ENCODE measurements at regions not wholly inside any gene's neighbourhood (a gene's known extent, or its start where the extent isn't known, plus 50 kb on each side); places are given as distances from the start of the nearest gene placed in this dataset.

DNA sequence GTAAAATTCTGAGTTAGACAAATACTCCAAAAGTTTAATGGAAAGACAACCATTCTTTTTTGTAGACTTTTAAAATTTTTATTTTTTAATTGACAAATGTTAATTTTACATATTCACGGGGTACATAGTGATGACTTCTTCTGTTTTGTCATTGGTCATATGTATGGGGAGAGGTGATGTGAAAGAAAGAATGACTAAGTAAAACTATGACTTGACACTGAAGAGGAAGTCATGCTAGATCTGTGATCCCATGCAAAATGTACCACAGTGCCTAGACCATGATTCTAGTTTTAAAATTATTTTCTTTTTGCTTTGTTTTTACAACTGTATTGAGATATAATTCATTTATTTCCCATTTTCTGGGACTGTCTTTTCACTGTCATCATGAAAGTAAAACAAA is 281.6 kb downstream of the MBNL1 start:
- DNase-seq (ENCODE audit: insufficient read length, low spot score, missing footprints), result no peak
- Histone ChIP-seq H3K27ac (ENCODE audit: low read depth, low read length) (no peak overlapping the region), H3K79me2 (ENCODE audit: insufficient read depth, low read length) (no peaks in the 10 kb centered on the region), H2AFZ (ENCODE audit: low read length) (no peak overlapping the region), H3K27me3 (ENCODE audit: insufficient read depth, low read length) (no peaks in the 10 kb centered on the region), H3K9me3 (ENCODE audit: low read depth, low read length) (no peaks in the 10 kb centered on the region), H3K4me1 (ENCODE audit: insufficient read depth, low read length) (peaks cover 3% of the 10 kb centered on the region), H3K4me3 (ENCODE audit: insufficient read depth, low read length) (no peak overlapping the region), H3K36me3 (ENCODE audit: insufficient read depth, low read length) (no peaks in the 10 kb centered on the region), H4K20me1 (ENCODE audit: insufficient read depth, low read length) (no peaks in the 10 kb centered on the region), H3K4me2 (ENCODE audit: insufficient read depth, low read length) (no peak overlapping the region)
- TF ChIP-seq, protein P1, sequence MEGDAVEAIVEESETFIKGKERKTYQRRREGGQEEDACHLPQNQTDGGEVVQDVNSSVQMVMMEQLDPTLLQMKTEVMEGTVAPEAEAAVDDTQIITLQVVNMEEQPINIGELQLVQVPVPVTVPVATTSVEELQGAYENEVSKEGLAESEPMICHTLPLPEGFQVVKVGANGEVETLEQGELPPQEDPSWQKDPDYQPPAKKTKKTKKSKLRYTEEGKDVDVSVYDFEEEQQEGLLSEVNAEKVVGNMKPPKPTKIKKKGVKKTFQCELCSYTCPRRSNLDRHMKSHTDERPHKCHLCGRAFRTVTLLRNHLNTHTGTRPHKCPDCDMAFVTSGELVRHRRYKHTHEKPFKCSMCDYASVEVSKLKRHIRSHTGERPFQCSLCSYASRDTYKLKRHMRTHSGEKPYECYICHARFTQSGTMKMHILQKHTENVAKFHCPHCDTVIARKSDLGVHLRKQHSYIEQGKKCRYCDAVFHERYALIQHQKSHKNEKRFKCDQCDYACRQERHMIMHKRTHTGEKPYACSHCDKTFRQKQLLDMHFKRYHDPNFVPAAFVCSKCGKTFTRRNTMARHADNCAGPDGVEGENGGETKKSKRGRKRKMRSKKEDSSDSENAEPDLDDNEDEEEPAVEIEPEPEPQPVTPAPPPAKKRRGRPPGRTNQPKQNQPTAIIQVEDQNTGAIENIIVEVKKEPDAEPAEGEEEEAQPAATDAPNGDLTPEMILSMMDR (IDR thresholded peaks at IDR 0.05; ENCODE audit: extremely low read depth, low read depth, low read length), result no peak

DNA sequence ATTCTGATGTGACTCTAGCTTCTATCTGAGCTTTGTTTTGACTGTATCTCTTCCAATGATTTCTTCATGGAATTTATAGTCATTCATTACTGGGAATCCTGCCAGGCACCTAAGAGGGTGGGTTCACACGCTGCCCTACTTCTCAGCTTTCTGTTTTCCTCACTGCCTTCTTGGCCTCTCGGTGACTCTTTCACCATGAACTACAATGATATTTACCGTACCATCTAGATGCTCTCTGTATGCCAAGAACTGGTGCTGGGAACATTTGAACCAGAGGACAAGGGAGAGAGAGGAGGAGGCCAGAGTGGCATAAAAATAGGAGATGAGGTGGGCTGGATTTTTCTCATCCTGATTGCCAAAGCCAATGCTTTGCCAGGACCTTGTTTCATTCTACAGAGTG is 280.0 kb upstream of the P2RY1 start:
- Histone ChIP-seq H3K4me3 (ENCODE audit: insufficient read depth, low read length) (no peak overlapping the region), H3K4me2 (ENCODE audit: insufficient read depth, low read length) (no peak overlapping the region), H3K27ac (ENCODE audit: low read depth, low read length) (no peak overlapping the region), H3K9me3 (ENCODE audit: low read depth, low read length) (peaks cover 2% of the 10 kb centered on the region), H4K20me1 (ENCODE audit: insufficient read depth, low read length) (no peaks in the 10 kb centered on the region), H3K79me2 (ENCODE audit: insufficient read depth, low read length) (no peaks in the 10 kb centered on the region), H2AFZ (ENCODE audit: low read length) (no peak overlapping the region), H3K27me3 (ENCODE audit: insufficient read depth, low read length) (no peaks in the 10 kb centered on the region), H3K36me3 (ENCODE audit: insufficient read depth, low read length) (no peaks in the 10 kb centered on the region), H3K4me1 (ENCODE audit: insufficient read depth, low read length) (peaks cover 7% of the 10 kb centered on the region)
- peak; percentile 47 for DNase-seq (ENCODE audit: insufficient read length, low spot score, missing footprints)
- TF ChIP-seq, protein P1 (IDR thresholded peaks at IDR 0.05; ENCODE audit: extremely low read depth, low read depth, low read length), result no peak

DNA sequence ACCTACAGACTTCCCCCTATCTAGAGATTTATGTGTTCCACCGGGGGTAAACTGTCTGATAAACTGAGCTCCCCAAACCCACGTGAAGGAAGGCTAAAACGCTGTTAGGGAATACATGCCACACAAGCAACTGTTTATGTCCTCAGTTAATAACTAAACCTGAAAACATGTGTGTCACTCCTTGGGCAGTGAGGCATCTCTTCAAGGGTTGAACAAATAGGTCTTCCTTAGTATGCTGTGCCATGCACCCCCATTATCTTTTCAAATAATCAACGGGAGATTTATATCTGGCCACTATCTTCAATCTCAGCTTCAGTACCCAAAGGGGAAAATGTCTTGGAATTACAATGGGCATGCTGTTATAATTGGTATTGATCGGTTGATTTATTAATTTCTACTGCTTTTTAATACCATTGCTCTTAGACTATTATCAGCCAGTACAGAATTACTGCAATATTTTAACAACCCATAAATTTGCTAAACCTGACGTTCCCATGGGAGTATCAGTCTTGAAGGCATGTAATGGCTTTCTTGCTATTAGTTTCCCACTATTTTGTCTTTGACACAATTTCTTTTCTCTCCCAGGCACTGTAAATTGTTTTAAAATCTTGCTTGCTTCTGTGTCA is 279.2 kb upstream of the P2RY1 start:
- no peak overlapping the region for H3K4me3 ChIP-seq (ENCODE audit: insufficient read depth, low read length)
- H3K27ac ChIP-seq (ENCODE audit: low read depth, low read length), result no peak overlapping the region
- H3K4me1 ChIP-seq (ENCODE audit: insufficient read depth, low read length), result peaks cover 7% of the 10 kb centered on the region
- H3K36me3 ChIP-seq (ENCODE audit: insufficient read depth, low read length), result no peaks in the 10 kb centered on the region
- H2AFZ ChIP-seq (ENCODE audit: low read length), result no peak overlapping the region
- no peaks in the 10 kb centered on the region for H3K79me2 ChIP-seq (ENCODE audit: insufficient read depth, low read length)
- H3K4me2 ChIP-seq (ENCODE audit: insufficient read depth, low read length), result no peak overlapping the region
- TF ChIP-seq, protein P1 (IDR thresholded peaks at IDR 0.05; ENCODE audit: extremely low read depth, low read depth, low read length), result no peak
- no peaks in the 10 kb centered on the region for H3K27me3 ChIP-seq (ENCODE audit: insufficient read depth, low read length)
- no peaks in the 10 kb centered on the region for H4K20me1 ChIP-seq (ENCODE audit: insufficient read depth, low read length)
- DNase-seq (ENCODE audit: insufficient read length, low spot score, missing footprints), result no peak
- H3K9me3 ChIP-seq (ENCODE audit: low read depth, low read length), result peaks cover 2% of the 10 kb centered on the region

DNA sequence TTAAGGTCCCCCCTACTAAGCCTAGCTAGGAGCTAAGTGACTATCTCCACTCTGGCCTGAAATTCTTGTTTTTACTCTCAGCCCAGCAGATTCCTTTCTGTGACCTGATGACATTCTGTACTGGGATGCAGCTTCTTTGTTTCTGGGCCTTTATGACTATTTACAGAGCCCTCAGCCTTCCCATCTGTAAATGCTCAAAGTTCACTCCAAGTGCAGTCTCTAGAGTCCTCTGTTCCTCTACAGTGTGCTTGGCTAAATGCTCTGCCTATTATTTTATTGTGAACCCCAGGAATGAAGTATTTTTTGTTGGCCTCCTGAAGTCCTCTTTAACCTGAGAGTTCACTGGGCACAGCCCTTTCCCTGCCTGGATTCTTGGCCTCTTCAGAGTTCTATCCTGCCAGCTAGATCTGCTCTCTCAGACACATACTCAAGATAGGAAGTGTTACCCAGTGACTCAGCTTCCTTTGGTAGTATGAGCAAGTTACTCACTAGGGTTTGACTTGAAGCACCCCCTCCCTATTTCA is 278.1 kb upstream of the P2RY1 start:
- no peak overlapping the region for H3K4me3 ChIP-seq (ENCODE audit: insufficient read depth, low read length)

More for the DNA sequence above, 278.1 kb upstream of the P2RY1 start:
- peak; percentile 92 for DNase-seq (ENCODE audit: insufficient read length, low spot score, missing footprints)
- H3K4me1 ChIP-seq (ENCODE audit: insufficient read depth, low read length), result peaks cover 7% of the 10 kb centered on the region
- H3K4me2 ChIP-seq (ENCODE audit: insufficient read depth, low read length), result no peak overlapping the region
- H3K9me3 ChIP-seq (ENCODE audit: low read depth, low read length), result peaks cover 2% of the 10 kb centered on the region
- H3K36me3 ChIP-seq (ENCODE audit: insufficient read depth, low read length), result no peaks in the 10 kb centered on the region
- H3K27ac ChIP-seq (ENCODE audit: low read depth, low read length), result no peak overlapping the region
- no peaks in the 10 kb centered on the region for H3K79me2 ChIP-seq (ENCODE audit: insufficient read depth, low read length)
- H4K20me1 ChIP-seq (ENCODE audit: insufficient read depth, low read length), result no peaks in the 10 kb centered on the region
- TF ChIP-seq, protein P1 (IDR thresholded peaks at IDR 0.05; ENCODE audit: extremely low read depth, low read depth, low read length), result no peak
- H2AFZ ChIP-seq (ENCODE audit: low read length), result no peak overlapping the region
- no peaks in the 10 kb centered on the region for H3K27me3 ChIP-seq (ENCODE audit: insufficient read depth, low read length)

Measured in osteoblast (primary cell).